ENCODE measurements at regions not wholly inside any gene's neighbourhood (a gene's known extent, or its start where the extent isn't known, plus 50 kb on each side); places are given as distances from the start of the nearest gene placed in this dataset.

DNA sequence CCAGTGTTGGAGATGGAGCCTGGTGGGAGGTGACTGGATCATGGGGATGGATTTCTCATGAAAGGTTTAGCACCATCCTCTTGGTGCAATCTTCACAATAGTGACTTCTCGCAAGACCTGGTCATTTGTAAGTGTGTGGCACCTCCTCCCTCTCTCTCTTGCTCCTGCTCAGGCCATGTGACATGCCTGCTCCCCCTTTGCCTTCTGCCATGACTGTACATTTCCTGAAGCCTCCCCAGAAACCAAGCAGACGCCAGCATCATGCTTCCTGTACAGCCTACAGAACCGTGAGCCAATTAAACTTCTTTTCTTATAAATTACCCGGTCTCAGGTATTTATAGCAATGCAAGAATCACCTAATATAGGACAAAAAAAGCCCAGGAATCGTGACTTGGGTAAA lies 171.0 kb upstream of the FOXN3 start:
- H3K4me3 ChIP-seq, result no peak overlapping the region
- no peaks in the 10 kb centered on the region for H3K36me3 ChIP-seq (ENCODE audit: insufficient read depth in 1 of 2, low read depth in 1 of 2)
- H3K9me3 ChIP-seq, result no peaks in the 10 kb centered on the region
- WGBS, 3 donors, result 85 to 91% (median 88%) methylated on average over 5 of the region's 5 CpGs
- ATAC-seq (no peak), DNase-seq (no peak)
- TF ChIP-seq, protein P1, sequence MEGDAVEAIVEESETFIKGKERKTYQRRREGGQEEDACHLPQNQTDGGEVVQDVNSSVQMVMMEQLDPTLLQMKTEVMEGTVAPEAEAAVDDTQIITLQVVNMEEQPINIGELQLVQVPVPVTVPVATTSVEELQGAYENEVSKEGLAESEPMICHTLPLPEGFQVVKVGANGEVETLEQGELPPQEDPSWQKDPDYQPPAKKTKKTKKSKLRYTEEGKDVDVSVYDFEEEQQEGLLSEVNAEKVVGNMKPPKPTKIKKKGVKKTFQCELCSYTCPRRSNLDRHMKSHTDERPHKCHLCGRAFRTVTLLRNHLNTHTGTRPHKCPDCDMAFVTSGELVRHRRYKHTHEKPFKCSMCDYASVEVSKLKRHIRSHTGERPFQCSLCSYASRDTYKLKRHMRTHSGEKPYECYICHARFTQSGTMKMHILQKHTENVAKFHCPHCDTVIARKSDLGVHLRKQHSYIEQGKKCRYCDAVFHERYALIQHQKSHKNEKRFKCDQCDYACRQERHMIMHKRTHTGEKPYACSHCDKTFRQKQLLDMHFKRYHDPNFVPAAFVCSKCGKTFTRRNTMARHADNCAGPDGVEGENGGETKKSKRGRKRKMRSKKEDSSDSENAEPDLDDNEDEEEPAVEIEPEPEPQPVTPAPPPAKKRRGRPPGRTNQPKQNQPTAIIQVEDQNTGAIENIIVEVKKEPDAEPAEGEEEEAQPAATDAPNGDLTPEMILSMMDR (IDR thresholded peaks at IDR 0.05), result no peak
- intact Hi-C loops (cut with DNase I), result no loop called here
- no peak overlapping the region for H3K27ac ChIP-seq
- H3K27me3 ChIP-seq (ENCODE audit: insufficient read depth in 3 of 3, low read length in 2 of 3), result no peaks in the 10 kb centered on the region
- H3K4me1 ChIP-seq, result peaks cover 5% of the 10 kb centered on the region

DNA sequence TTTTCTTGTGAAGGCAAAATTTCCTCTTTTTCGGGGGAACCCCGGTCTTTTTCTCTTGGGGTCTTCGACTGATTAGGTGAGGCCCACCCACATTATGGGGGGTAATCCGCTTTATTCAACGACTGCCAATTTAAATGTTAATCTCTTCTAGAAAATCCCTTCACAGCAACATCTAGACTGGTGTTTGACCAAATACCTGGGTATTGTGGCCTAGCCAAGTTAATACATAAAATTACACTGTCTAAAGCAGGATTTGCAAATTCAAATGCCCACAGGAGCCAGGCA lies 170.0 kb upstream of the FOXN3 start:
- TF ChIP-seq, protein P1 (IDR thresholded peaks at IDR 0.05), result no peak
- 93 to 99% (median 96%) methylated on average over 5 of the region's 5 CpGs for WGBS, 3 donors
- intact Hi-C loops (cut with DNase I), result no loop called here
- no peak for DNase-seq
- Histone ChIP-seq H3K4me1 (peaks cover 5% of the 10 kb centered on the region), H3K36me3 (ENCODE audit: insufficient read depth in 1 of 2, low read depth in 1 of 2) (no peaks in the 10 kb centered on the region), H3K27ac (no peak overlapping the region), H3K9me3 (no peaks in the 10 kb centered on the region), H3K4me3 (no peak overlapping the region), H3K27me3 (ENCODE audit: insufficient read depth in 3 of 3, low read length in 2 of 3) (no peaks in the 10 kb centered on the region)
- no peak for ATAC-seq

DNA sequence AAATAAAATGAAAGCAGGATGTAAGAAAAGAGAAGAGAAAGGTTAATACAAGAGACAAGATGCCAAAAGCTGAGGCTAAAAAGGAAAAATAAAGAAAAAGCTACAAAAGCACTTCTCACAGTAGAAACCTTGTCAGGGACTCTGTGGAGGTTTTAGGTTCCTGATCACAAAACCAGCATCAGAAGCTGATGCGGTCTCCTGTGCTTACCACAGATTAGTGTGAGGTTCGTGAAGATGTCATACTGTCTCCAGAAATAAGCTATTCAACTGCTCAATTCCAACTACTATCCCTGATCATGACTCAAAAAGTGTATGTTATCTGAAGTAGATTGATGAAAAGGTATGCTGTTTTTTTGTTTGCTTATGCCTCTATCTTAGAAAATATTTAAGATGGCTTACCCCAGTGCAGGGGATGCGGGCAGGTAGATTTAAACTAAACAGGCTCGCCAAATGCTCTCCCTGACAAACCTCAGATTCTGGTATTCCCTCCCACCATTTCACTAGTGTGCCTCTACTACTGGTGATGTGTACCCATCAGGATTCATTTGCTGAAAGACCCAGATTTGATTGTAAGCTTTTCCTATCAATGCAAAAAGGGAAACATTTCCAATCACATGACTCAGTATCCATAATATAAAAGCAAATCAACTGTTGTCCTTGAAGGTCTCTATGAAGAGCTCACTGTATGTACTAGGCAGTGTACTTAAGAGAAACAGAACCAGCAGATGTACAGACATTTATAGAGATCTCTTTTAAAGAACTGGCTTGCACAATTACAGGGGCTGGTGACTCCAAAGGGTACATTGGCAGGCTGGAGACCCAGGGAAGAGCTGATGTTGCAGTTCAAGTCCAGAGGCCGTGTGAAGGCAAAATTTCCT lies 169.5 kb upstream of the FOXN3 start:
- intact Hi-C loops (cut with DNase I), result no loop called here
- Histone ChIP-seq H3K27me3 (ENCODE audit: insufficient read depth in 3 of 3, low read length in 2 of 3) (no peaks in the 10 kb centered on the region), H3K9me3 (no peaks in the 10 kb centered on the region), H3K4me1 (peaks cover 5% of the 10 kb centered on the region), H3K36me3 (ENCODE audit: insufficient read depth in 1 of 2, low read depth in 1 of 2) (no peaks in the 10 kb centered on the region), H3K4me3 (no peak overlapping the region), H3K27ac (no peak overlapping the region)
- no peak for ATAC-seq
- WGBS, 3 donors, result 89 to 97% (median 92%) methylated on average over 5 of the region's 5 CpGs
- DNase-seq, result no peak
- TF ChIP-seq, protein P1 (IDR thresholded peaks at IDR 0.05), result no peak

DNA sequence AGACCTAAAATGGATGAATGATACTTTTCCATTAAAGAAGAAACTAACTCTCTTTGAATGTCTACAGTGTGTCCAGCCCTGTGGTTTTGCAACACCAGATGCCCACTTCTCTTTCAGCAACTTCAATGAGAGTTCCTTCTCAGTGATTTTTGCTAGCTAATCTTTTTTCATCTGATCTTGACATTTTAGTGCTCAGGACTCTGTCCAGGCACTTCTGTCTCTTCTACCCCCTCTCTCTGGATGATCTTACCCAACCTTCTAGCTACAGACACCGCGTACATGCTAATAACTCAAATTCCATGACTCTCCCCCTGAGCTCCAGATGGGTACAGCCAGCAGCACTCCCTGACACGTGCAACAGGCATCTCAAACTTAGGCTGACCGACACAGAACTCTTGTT lies 161.1 kb upstream of the FOXN3 start:
- no peak overlapping the region for H3K27ac ChIP-seq

More for the DNA sequence above, 161.1 kb upstream of the FOXN3 start:
- Histone ChIP-seq H3K4me1 (no peaks in the 10 kb centered on the region), H3K4me3 (no peak overlapping the region), H3K36me3 (ENCODE audit: insufficient read depth in 1 of 2, low read depth in 1 of 2) (no peaks in the 10 kb centered on the region), H3K27me3 (ENCODE audit: insufficient read depth in 3 of 3, low read length in 2 of 3) (no peaks in the 10 kb centered on the region), H3K9me3 (no peaks in the 10 kb centered on the region)
- intact Hi-C loops (cut with DNase I), result no loop called here
- DNase-seq, result no peak
- TF ChIP-seq, protein P1 (IDR thresholded peaks at IDR 0.05), result no peak
- peak in 1 of 4 donors; percentile 46 for ATAC-seq
- 46 to 82% (median 50%) methylated on average over 4 of the region's 4 CpGs for WGBS, 3 donors

Measured in psoas muscle (tissue), 7 donors.